Liver (tissue), 8 donors: ENCODE measurements at regions not wholly inside any gene's neighbourhood (a gene's known extent, or its start where the extent isn't known, plus 50 kb on each side); places are given as distances from the start of the nearest gene placed in this dataset.

Experiments used
- DNase-seq: peaks from one replicate; pipeline ENCODE4 v3.0.0-alpha.2; 2017; ENCODE audit warnings: low spot score
- H3K27ac ChIP-seq, 2 donors: one replicate each; pipeline ENCODE4 v1.7.0; 2013; ENCODE audit warnings: inconsistent platforms in 2 of 2, low read length in 2 of 2, control low read depth in 1 of 2, low read depth in 1 of 2, mild to moderate bottlenecking in 1 of 2
- H3K27me3 ChIP-seq, 4 donors: one replicate each; pipeline versions ENCODE4 v1.6.1 to v1.7.0; 2013; ENCODE audit warnings: low read length in 3 of 4, inconsistent platforms in 1 of 4, mild to moderate bottlenecking in 1 of 4, moderate library complexity in 1 of 4; ENCODE audit not compliant: control insufficient read depth in 4 of 4, insufficient read depth in 4 of 4
- H3K36me3 ChIP-seq, 4 donors: one replicate each; pipeline versions ENCODE4 v1.6.1 to v1.7.0; 2013; ENCODE audit warnings: low read length in 3 of 4, mild to moderate bottlenecking in 3 of 4, low read depth in 1 of 4, moderate library complexity in 1 of 4; ENCODE audit not compliant: control insufficient read depth in 4 of 4, insufficient read depth in 3 of 4
- H3K4me1 ChIP-seq, 4 donors: one replicate each; pipeline versions ENCODE4 v1.6.1 to v1.7.0; 2013; ENCODE audit warnings: low read length in 3 of 4, mild to moderate bottlenecking in 3 of 4, moderate library complexity in 1 of 4; ENCODE audit not compliant: control insufficient read depth in 4 of 4, insufficient read depth in 4 of 4
- H3K4me3 ChIP-seq, 3 donors: one replicate each; pipeline versions ENCODE4 v1.6.1 to v1.7.0; 2013; ENCODE audit warnings: low read length in 3 of 3, control low read depth in 1 of 3, low read depth in 1 of 3, mild to moderate bottlenecking in 1 of 3
- H3K9ac ChIP-seq, 2 donors: one replicate each; pipeline ENCODE4 v1.7.0; 2013; ENCODE audit warnings: low read length in 2 of 2, mild to moderate bottlenecking in 2 of 2, moderate library complexity in 2 of 2, control low read depth in 1 of 2, low read depth in 1 of 2
- H3K9me3 ChIP-seq, 4 donors: one replicate each; pipeline versions ENCODE4 v1.6.1 to v1.7.0; 2013; ENCODE audit warnings: low read length in 3 of 4; ENCODE audit not compliant: control insufficient read depth in 4 of 4
- EGR1 ChIP-seq, 2 donors: IDR thresholded peaks; 2 replicates each; pipeline ENCODE4 v1.6.1; 2016 to 2018; ENCODE audit warnings: antibody characterized with exemption in 2 of 2, low read depth in 2 of 2
- FOXA1 ChIP-seq: IDR thresholded peaks from 2 replicates; pipeline ENCODE4 v1.6.1; 2016; ENCODE audit warnings: antibody characterized with exemption
- FOXA2 ChIP-seq: IDR thresholded peaks from 2 replicates; pipeline ENCODE4 v1.6.1; 2016; ENCODE audit warnings: antibody characterized with exemption
- HNF4A ChIP-seq, 2 donors: conservative IDR thresholded peaks; 2 replicates each; pipeline ENCODE4 v1.6.1; 2016; ENCODE audit warnings: antibody characterized with exemption in 2 of 2, mild to moderate bottlenecking in 2 of 2
- JUND ChIP-seq, 2 donors: IDR thresholded peaks; 2 replicates each; pipeline ENCODE4 v1.6.1; 2016; ENCODE audit warnings: antibody characterized with exemption in 2 of 2
- NR2F2 ChIP-seq: IDR thresholded peaks from 2 replicates; pipeline ENCODE4 v1.6.1; 2016; ENCODE audit warnings: antibody characterized with exemption
- RAD21 ChIP-seq, 2 donors: IDR thresholded peaks; 2 replicates each; pipeline ENCODE4 v1.6.1; 2016; ENCODE audit warnings: antibody characterized with exemption in 2 of 2, mild to moderate bottlenecking in 2 of 2
- RXRA ChIP-seq, 2 donors: IDR thresholded peaks; 2 replicates each; pipeline ENCODE4 v1.6.1; 2017 to 2018; ENCODE audit warnings: antibody characterized with exemption in 2 of 2, mild to moderate bottlenecking in 1 of 2
- TAF1 ChIP-seq: conservative IDR thresholded peaks from 2 replicates; pipeline ENCODE4 v1.6.1; 2016; ENCODE audit warnings: antibody characterized with exemption, mild to moderate bottlenecking
- YY1 ChIP-seq: IDR thresholded peaks from 2 replicates; pipeline ENCODE4 v1.6.1; 2016; ENCODE audit warnings: antibody characterized with exemption, mild to moderate bottlenecking
- WGBS: extraction: QIAGEN DNeasy Blood & Tissue Kit; methylation state at CpG from one replicate; pipeline ENCODE4 v1.1.7; 2013; 5-methylcytosine and 5-hydroxymethylcytosine counted together
- TF ChIP-seq, protein P1 (sequence below): IDR thresholded peaks from 2 replicates; pipeline ENCODE4 v1.6.1; 2016; ENCODE audit warnings: antibody characterized with exemption
- TF ChIP-seq, protein P2 (sequence below): fragments of 150-350 bp; IDR thresholded peaks from 2 replicates; pipeline ENCODE4 v1.5.1; 2017; ENCODE audit warnings: improper control_type of control experiment, low read depth, low read length; ENCODE audit not compliant: missing input control
- donor health status: healthy.
- donor health status: healthy.
- donor health status: healthy.
- donor health status: healthy.
- donor health status: healthy.

DNA sequence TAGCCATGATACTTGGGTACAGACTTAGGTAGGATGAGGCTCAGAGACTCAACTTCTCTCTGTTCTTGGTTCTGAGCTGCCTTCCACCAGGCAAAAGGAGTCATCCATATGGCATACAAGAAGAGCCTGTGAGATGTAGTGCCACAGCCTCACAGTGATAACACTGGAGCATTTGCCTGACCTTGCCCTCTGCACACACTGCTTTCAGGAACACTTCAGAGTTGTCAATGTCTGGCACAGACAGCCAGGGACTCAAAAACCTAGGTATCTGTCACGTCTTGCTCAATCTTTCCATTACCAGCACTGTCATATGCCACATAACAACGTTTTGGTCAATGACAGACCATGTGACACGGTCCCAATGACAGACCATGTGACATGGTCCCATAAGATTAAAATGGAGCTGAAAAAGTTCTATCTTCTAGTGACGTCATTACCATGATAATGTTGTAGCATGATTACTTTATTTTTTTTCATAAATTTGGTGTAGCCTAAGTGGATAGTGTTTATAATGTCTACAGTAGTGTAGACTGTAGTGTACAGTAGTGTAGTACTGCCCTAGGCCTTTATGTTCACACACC, 199.9 kb upstream of the CTTNBP2NL start (continued):
- TF ChIP-seq, protein P1, sequence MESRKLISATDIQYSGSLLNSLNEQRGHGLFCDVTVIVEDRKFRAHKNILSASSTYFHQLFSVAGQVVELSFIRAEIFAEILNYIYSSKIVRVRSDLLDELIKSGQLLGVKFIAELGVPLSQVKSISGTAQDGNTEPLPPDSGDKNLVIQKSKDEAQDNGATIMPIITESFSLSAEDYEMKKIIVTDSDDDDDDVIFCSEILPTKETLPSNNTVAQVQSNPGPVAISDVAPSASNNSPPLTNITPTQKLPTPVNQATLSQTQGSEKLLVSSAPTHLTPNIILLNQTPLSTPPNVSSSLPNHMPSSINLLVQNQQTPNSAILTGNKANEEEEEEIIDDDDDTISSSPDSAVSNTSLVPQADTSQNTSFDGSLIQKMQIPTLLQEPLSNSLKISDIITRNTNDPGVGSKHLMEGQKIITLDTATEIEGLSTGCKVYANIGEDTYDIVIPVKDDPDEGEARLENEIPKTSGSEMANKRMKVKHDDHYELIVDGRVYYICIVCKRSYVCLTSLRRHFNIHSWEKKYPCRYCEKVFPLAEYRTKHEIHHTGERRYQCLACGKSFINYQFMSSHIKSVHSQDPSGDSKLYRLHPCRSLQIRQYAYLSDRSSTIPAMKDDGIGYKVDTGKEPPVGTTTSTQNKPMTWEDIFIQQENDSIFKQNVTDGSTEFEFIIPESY = no peak
- TF ChIP-seq NR2F2 (no peak), JUND (IDR thresholded peaks at IDR 0.05) (no peak), RAD21 (IDR thresholded peaks at IDR 0.05) (no peak), TAF1 (no peak), FOXA2 (no peak)

DNA sequence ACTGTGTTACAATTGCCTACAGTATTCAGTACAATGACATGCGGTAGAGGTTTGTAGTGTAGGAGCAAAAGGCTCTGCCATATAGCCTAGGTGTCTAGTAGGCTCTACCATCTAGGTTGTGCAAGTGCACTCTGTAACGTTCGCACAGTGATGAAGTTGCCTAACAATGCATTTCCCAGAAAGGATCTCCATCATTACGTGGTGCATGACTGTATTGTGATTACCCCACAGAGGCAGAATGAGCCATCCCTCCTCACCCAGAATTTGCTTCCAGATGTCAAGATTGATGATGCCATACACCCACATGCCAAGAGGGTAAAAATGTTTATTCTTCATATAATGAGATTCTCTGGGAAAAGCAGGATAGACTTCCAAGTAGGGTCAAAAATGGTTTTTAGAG, 199.3 kb upstream of the CTTNBP2NL start:
- TF ChIP-seq RXRA (IDR thresholded peaks at IDR 0.05) (no peak), RAD21 (IDR thresholded peaks at IDR 0.05) (no peak), JUND (IDR thresholded peaks at IDR 0.05) (no peak), FOXA1 (no peak), EGR1 (IDR thresholded peaks at IDR 0.05; ENCODE audit: low read depth in 2 of 2) (no peak), HNF4A (conservative IDR thresholded peaks at IDR 0.05) (no peak)
- TF ChIP-seq, protein P2, sequence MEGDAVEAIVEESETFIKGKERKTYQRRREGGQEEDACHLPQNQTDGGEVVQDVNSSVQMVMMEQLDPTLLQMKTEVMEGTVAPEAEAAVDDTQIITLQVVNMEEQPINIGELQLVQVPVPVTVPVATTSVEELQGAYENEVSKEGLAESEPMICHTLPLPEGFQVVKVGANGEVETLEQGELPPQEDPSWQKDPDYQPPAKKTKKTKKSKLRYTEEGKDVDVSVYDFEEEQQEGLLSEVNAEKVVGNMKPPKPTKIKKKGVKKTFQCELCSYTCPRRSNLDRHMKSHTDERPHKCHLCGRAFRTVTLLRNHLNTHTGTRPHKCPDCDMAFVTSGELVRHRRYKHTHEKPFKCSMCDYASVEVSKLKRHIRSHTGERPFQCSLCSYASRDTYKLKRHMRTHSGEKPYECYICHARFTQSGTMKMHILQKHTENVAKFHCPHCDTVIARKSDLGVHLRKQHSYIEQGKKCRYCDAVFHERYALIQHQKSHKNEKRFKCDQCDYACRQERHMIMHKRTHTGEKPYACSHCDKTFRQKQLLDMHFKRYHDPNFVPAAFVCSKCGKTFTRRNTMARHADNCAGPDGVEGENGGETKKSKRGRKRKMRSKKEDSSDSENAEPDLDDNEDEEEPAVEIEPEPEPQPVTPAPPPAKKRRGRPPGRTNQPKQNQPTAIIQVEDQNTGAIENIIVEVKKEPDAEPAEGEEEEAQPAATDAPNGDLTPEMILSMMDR = no peak
- Histone ChIP-seq H3K4me3 (no peak overlapping the region), H3K4me1 (no peaks in the 10 kb centered on the region), H3K27ac (no peak overlapping the region), H3K36me3 (no peaks in the 10 kb centered on the region), H3K9me3 (no peaks in the 10 kb centered on the region), H3K27me3 (no peaks in the 10 kb centered on the region), H3K9ac (no peak overlapping the region)
- DNase-seq = no peak
- 80% methylated on average over 4 of the region's 4 CpGs for WGBS

DNA sequence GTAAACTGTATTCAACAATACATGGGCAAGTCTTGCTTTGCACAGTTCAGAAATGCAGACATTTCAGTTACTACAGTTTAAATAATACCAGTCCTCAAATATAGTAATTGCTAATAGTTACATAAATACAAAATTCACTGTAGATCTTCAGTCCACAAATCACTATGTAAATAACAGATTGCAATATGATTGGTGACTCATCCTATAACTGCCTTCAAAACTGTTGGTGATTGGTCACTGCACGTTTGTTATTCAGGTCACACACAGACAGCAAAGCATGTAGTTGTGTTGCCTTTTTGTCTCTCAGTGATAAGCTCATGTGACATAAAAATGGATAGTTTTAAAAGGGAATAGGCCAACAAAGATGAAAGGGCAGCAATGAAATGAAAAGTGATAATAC, 186.5 kb upstream of the CTTNBP2NL start:
- Histone ChIP-seq H3K4me1 (no peaks in the 10 kb centered on the region), H3K36me3 (no peaks in the 10 kb centered on the region), H3K27me3 (no peaks in the 10 kb centered on the region), H3K9me3 (no peaks in the 10 kb centered on the region), H3K9ac (no peak overlapping the region), H3K4me3 (no peak overlapping the region), H3K27ac (no peak overlapping the region)
- TF ChIP-seq, protein P2 = no peak
- TF ChIP-seq YY1 = no peak
- WGBS = 27% methylated on average over 1 of the region's 1 CpG
- no peak for DNase-seq
